ENCODE measurements at regions not wholly inside any gene's neighbourhood (a gene's known extent, or its start where the extent isn't known, plus 50 kb on each side); places are given as distances from the start of the nearest gene placed in this dataset.

DNA sequence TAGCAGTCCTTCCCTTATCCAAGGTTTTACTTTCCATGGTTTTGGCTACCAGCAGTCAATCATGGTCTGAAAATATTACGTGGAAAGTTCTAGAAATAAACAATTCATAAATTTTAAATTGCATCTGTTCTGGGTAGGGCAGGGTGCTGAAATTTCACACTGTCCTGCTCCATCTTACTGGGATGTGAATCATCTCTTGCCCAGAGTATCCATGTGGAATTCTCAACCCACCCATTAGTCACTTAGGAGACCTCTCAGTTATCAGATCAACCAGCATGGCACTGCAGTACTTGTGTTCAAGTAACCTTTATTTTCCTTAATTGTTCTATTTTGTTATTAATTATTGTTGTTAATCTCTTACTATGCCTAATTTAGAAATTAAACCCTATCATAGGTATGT lies 202.8 kb upstream of the CPHXL start:
- WGBS, 2 donors = 86 to 87% methylated on average over 1 of the region's 1 CpG
- Histone ChIP-seq H3K9ac (ENCODE audit: insufficient read depth in 1 of 2, low read length in 2 of 2) (no peak overlapping the region), H3K9me3 (ENCODE audit: control insufficient read depth in 4 of 4, insufficient read depth in 3 of 4, low read length in 3 of 4) (peaks cover 0 to 12% (median under 1%) of the 10 kb centered on the region in 4 donors), H3K27me3 (ENCODE audit: control insufficient read depth in 3 of 3, insufficient read depth in 3 of 3, low read length in 2 of 3) (no peaks in the 10 kb centered on the region), H3K36me3 (ENCODE audit: control insufficient read depth in 4 of 4, insufficient read depth in 4 of 4, low read length in 4 of 4) (no peaks in the 10 kb centered on the region), H3K4me1 (ENCODE audit: control insufficient read depth in 5 of 5, insufficient read depth in 5 of 5, low read length in 5 of 5) (no peaks in the 10 kb centered on the region), H3K27ac (ENCODE audit: low read depth in 1 of 2, low read length in 1 of 2) (no peak overlapping the region), H3K4me3 (no peak overlapping the region)
- ATAC-seq (ENCODE audit: insufficient read depth, low FRiP score) (no peak), DNase-seq (no peak)
- TF ChIP-seq, protein P1, sequence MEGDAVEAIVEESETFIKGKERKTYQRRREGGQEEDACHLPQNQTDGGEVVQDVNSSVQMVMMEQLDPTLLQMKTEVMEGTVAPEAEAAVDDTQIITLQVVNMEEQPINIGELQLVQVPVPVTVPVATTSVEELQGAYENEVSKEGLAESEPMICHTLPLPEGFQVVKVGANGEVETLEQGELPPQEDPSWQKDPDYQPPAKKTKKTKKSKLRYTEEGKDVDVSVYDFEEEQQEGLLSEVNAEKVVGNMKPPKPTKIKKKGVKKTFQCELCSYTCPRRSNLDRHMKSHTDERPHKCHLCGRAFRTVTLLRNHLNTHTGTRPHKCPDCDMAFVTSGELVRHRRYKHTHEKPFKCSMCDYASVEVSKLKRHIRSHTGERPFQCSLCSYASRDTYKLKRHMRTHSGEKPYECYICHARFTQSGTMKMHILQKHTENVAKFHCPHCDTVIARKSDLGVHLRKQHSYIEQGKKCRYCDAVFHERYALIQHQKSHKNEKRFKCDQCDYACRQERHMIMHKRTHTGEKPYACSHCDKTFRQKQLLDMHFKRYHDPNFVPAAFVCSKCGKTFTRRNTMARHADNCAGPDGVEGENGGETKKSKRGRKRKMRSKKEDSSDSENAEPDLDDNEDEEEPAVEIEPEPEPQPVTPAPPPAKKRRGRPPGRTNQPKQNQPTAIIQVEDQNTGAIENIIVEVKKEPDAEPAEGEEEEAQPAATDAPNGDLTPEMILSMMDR (IDR thresholded peaks at IDR 0.05; ENCODE audit: control extremely low read depth, extremely low read depth) = no peak

DNA sequence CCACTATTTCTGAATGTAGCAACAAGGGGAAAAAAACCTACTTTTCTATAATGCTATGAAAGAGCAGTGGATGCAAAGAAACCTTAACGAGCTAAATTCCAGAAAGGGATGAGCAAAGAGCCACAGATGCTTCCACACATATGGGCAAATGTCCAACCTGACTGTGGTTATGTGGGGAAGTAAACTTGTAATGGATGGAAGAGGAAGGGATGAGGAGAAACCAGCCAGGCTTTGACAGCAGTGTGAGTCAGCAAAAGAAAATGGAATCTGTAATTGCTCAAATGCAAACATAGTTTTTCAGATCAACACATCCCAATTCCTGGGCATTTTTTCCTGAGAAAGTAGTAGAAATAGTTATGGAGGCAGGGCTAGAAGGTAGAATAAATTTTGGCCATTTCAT lies 204.8 kb upstream of the CPHXL start:
- Histone ChIP-seq H3K4me3 (no peak overlapping the region), H3K9me3 (ENCODE audit: control insufficient read depth in 4 of 4, insufficient read depth in 3 of 4, low read length in 3 of 4) (peaks cover 0 to 12% (median under 1%) of the 10 kb centered on the region in 4 donors), H3K36me3 (ENCODE audit: control insufficient read depth in 4 of 4, insufficient read depth in 4 of 4, low read length in 4 of 4) (no peaks in the 10 kb centered on the region), H3K4me1 (ENCODE audit: control insufficient read depth in 5 of 5, insufficient read depth in 5 of 5, low read length in 5 of 5) (no peaks in the 10 kb centered on the region), H3K27me3 (ENCODE audit: control insufficient read depth in 3 of 3, insufficient read depth in 3 of 3, low read length in 2 of 3) (no peaks in the 10 kb centered on the region), H3K27ac (ENCODE audit: low read depth in 1 of 2, low read length in 1 of 2) (no peak overlapping the region), H3K9ac (ENCODE audit: insufficient read depth in 1 of 2, low read length in 2 of 2) (no peak overlapping the region)
- WGBS, 2 donors = 59 to 60% methylated on average over 1 of the region's 1 CpG
- DNase-seq (no peak), ATAC-seq (ENCODE audit: insufficient read depth, low FRiP score) (no peak)
- TF ChIP-seq, protein P1 (IDR thresholded peaks at IDR 0.05; ENCODE audit: control extremely low read depth, extremely low read depth) = no peak

DNA sequence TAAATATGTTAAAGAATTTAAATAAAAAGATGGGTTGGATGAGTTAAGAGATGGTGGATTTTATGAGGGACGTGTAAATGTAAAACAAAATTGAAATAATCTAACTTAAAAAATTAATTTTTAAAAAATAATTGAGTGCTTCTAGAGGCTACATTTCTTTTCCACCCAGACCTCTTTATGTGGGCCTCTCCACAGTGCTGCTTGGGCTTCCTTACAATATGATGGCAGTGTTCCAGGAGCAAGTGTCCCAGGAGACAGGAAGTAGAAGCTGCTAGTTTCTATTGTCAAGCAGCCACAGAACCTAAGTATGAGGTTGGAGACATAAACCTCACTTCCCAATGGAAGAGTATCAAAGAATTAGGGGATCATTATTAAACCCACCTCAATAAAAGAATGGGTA lies 205.7 kb upstream of the CPHXL start:
- ATAC-seq (ENCODE audit: insufficient read depth, low FRiP score) (no peak), DNase-seq (no peak)
- no peak overlapping the region for H3K9ac ChIP-seq (ENCODE audit: insufficient read depth in 1 of 2, low read length in 2 of 2)
- no peak overlapping the region for H3K4me3 ChIP-seq
- no peaks in the 10 kb centered on the region for H3K36me3 ChIP-seq (ENCODE audit: control insufficient read depth in 4 of 4, insufficient read depth in 4 of 4, low read length in 4 of 4)
- no peak overlapping the region for H3K27ac ChIP-seq (ENCODE audit: low read depth in 1 of 2, low read length in 1 of 2)
- no peaks in the 10 kb centered on the region for H3K4me1 ChIP-seq (ENCODE audit: control insufficient read depth in 5 of 5, insufficient read depth in 5 of 5, low read length in 5 of 5)
- no peaks in the 10 kb centered on the region for H3K27me3 ChIP-seq (ENCODE audit: control insufficient read depth in 3 of 3, insufficient read depth in 3 of 3, low read length in 2 of 3)
- TF ChIP-seq, protein P1 (IDR thresholded peaks at IDR 0.05; ENCODE audit: control extremely low read depth, extremely low read depth) = no peak
- peaks cover 0 to 12% (median under 1%) of the 10 kb centered on the region in 4 donors for H3K9me3 ChIP-seq (ENCODE audit: control insufficient read depth in 4 of 4, insufficient read depth in 3 of 4, low read length in 3 of 4)
- 90 to 97% methylated on average over 1 of the region's 1 CpG for WGBS, 2 donors

DNA sequence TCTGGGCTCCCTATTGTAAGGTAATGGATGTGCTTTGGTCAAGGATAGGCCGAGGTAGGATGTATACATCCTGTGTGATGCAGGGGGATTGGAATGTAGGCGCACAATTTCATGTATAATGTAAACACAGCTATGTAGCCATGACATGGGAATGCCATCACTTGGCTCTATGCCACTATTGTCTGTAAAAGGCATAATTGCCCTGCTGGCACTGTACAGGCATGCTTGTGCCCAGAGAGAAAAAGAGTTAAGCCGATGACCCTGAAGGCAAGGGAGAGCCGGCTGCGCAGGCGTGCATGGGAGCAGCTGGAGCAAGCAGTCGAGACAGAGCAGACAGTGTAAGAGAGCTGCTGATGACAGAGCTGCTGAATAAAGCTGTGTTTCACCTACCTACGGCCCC lies 212.5 kb upstream of the CPHXL start:
- Histone ChIP-seq H3K9ac (ENCODE audit: insufficient read depth in 1 of 2, low read length in 2 of 2) (no peak overlapping the region), H3K27ac (ENCODE audit: low read depth in 1 of 2, low read length in 1 of 2) (no peak overlapping the region), H3K27me3 (ENCODE audit: control insufficient read depth in 3 of 3, insufficient read depth in 3 of 3, low read length in 2 of 3) (no peaks in the 10 kb centered on the region), H3K4me1 (ENCODE audit: control insufficient read depth in 5 of 5, insufficient read depth in 5 of 5, low read length in 5 of 5) (no peaks in the 10 kb centered on the region), H3K9me3 (ENCODE audit: control insufficient read depth in 4 of 4, insufficient read depth in 3 of 4, low read length in 3 of 4) (no peaks in the 10 kb centered on the region), H3K4me3 (no peak overlapping the region), H3K36me3 (ENCODE audit: control insufficient read depth in 4 of 4, insufficient read depth in 4 of 4, low read length in 4 of 4) (no peaks in the 10 kb centered on the region)
- peak in 1 of 3 donors; percentile 12 for DNase-seq
- ATAC-seq (ENCODE audit: insufficient read depth, low FRiP score) = no peak
- WGBS, 2 donors = 71 to 82% methylated on average over 8 of the region's 8 CpGs
- TF ChIP-seq, protein P1 (IDR thresholded peaks at IDR 0.05; ENCODE audit: control extremely low read depth, extremely low read depth) = no peak
